ENCODE measurements at regions not wholly inside any gene's neighbourhood (a gene's known extent, or its start where the extent isn't known, plus 50 kb on each side); places are given as distances from the start of the nearest gene placed in this dataset.

GRCh38 chr1:239023732-239024360 is 362.5 kb upstream of the CHRM3 start:
- Histone ChIP-seq H3K9me3 (ENCODE audit: insufficient read depth, low read depth, low read length) (no peaks in the 10 kb centered on the region), H3K27me3 (ENCODE audit: insufficient read depth, low read length, poor library complexity, severe bottlenecking) (no peaks in the 10 kb centered on the region), H3K9ac (ENCODE audit: low read depth, low read length, poor library complexity, severe bottlenecking) (no peak overlapping the region), H3K4me3 (ENCODE audit: low read length, poor library complexity, severe bottlenecking) (no peak overlapping the region), H4K20me1 (ENCODE audit: insufficient read depth, low read length, poor library complexity, severe bottlenecking) (no peaks in the 10 kb centered on the region), H3F3A (ENCODE audit: low read depth) (no peaks in the 10 kb centered on the region), H3K9me2 (replicated peaks; ENCODE audit: low read depth, low read length) (no peaks in the 10 kb centered on the region), H3K36me3 (ENCODE audit: insufficient read depth, low read length) (no peaks in the 10 kb centered on the region), H3K4me2 (ENCODE audit: low read depth, low read length, poor library complexity, severe bottlenecking) (no peak overlapping the region), H3K4me1 (ENCODE audit: insufficient read depth, low read length, poor library complexity, severe bottlenecking) (no peaks in the 10 kb centered on the region), H2AFZ (ENCODE audit: low read length) (no peak overlapping the region), H3K79me2 (ENCODE audit: insufficient read depth, low read length) (no peaks in the 10 kb centered on the region)
- TF ChIP-seq CTCF (conservative IDR thresholded peaks at IDR 0.05; ENCODE audit: low read length) (no peak), EZH2phosphoT487 (IDR thresholded peaks at IDR 0.05; ENCODE audit: borderline replicate concordance) (no peak)

- no peak for TF ChIP-seq EZH2phosphoT487 (IDR thresholded peaks at IDR 0.05; ENCODE audit: borderline replicate concordance)
- TF ChIP-seq CTCF (conservative IDR thresholded peaks at IDR 0.05; ENCODE audit: low read length) = no peak
- no peaks in the 10 kb centered on the region for H3K9me2 ChIP-seq (replicated peaks; ENCODE audit: low read depth, low read length)
- H3K79me2 ChIP-seq (ENCODE audit: insufficient read depth, low read length) = no peaks in the 10 kb centered on the region
- no peak overlapping the region for H3K9ac ChIP-seq (ENCODE audit: low read depth, low read length, poor library complexity, severe bottlenecking)
- no peaks in the 10 kb centered on the region for H3K4me1 ChIP-seq (ENCODE audit: insufficient read depth, low read length, poor library complexity, severe bottlenecking)
- no peak overlapping the region for H3K4me3 ChIP-seq (ENCODE audit: low read length, poor library complexity, severe bottlenecking)
- no peak overlapping the region for H2AFZ ChIP-seq (ENCODE audit: low read length)
- no peaks in the 10 kb centered on the region for H3F3A ChIP-seq (ENCODE audit: low read depth)
- H3K27me3 ChIP-seq (ENCODE audit: insufficient read depth, low read length, poor library complexity, severe bottlenecking) = no peaks in the 10 kb centered on the region
- no peaks in the 10 kb centered on the region for H3K9me3 ChIP-seq (ENCODE audit: insufficient read depth, low read depth, low read length)
- H4K20me1 ChIP-seq (ENCODE audit: insufficient read depth, low read length, poor library complexity, severe bottlenecking) = no peaks in the 10 kb centered on the region
- no peaks in the 10 kb centered on the region for H3K36me3 ChIP-seq (ENCODE audit: insufficient read depth, low read length)
- no peak overlapping the region for H3K4me2 ChIP-seq (ENCODE audit: low read depth, low read length, poor library complexity, severe bottlenecking)
These were observed 370.0 kb upstream of the CHRM3 start for GRCh38 chr1:239016337-239016736.

- Histone ChIP-seq H3K27me3 (ENCODE audit: insufficient read depth, low read length, poor library complexity, severe bottlenecking) (no peaks in the 10 kb centered on the region), H3F3A (ENCODE audit: low read depth) (no peaks in the 10 kb centered on the region), H3K4me1 (ENCODE audit: insufficient read depth, low read length, poor library complexity, severe bottlenecking) (no peaks in the 10 kb centered on the region), H4K20me1 (ENCODE audit: insufficient read depth, low read length, poor library complexity, severe bottlenecking) (no peaks in the 10 kb centered on the region), H3K4me2 (ENCODE audit: low read depth, low read length, poor library complexity, severe bottlenecking) (no peak overlapping the region), H2AFZ (ENCODE audit: low read length) (no peak overlapping the region), H3K36me3 (ENCODE audit: insufficient read depth, low read length) (no peaks in the 10 kb centered on the region), H3K9me2 (replicated peaks; ENCODE audit: low read depth, low read length) (no peaks in the 10 kb centered on the region), H3K9ac (ENCODE audit: low read depth, low read length, poor library complexity, severe bottlenecking) (no peak overlapping the region), H3K79me2 (ENCODE audit: insufficient read depth, low read length) (no peaks in the 10 kb centered on the region), H3K4me3 (ENCODE audit: low read length, poor library complexity, severe bottlenecking) (no peak overlapping the region), H3K9me3 (ENCODE audit: insufficient read depth, low read depth, low read length) (no peaks in the 10 kb centered on the region)
- TF ChIP-seq CTCF (conservative IDR thresholded peaks at IDR 0.05; ENCODE audit: low read length) = no peak
- no peak for TF ChIP-seq EZH2phosphoT487 (IDR thresholded peaks at IDR 0.05; ENCODE audit: borderline replicate concordance)
These were observed 375.0 kb upstream of the CHRM3 start for GRCh38 chr1:239011382-239011781.
